Cardiac septum (tissue), 1 donor: ENCODE measurements at regions not wholly inside any gene's neighbourhood (a gene's known extent, or its start where the extent isn't known, plus 50 kb on each side); places are given as distances from the start of the nearest gene placed in this dataset.
"Not testable (repeated sequence)": the region's sequence is repeated elsewhere in the genome, so short reads cannot be mapped to it uniquely, and the experiment has no call there.

Source experiments
- DNase-seq: peaks from one replicate; pipeline ENCODE4 v3.0.0-alpha.2; 2020; ENCODE audit warnings: low spot score
- intact Hi-C: fragments of 100-400 bp; cut with DNase I; formaldehyde crosslinking; loops from one replicate; pipeline ENCODE4 v1.14.0; 2022
- donor health status: DM: no; HTN: no; CAD: no.

DNA sequence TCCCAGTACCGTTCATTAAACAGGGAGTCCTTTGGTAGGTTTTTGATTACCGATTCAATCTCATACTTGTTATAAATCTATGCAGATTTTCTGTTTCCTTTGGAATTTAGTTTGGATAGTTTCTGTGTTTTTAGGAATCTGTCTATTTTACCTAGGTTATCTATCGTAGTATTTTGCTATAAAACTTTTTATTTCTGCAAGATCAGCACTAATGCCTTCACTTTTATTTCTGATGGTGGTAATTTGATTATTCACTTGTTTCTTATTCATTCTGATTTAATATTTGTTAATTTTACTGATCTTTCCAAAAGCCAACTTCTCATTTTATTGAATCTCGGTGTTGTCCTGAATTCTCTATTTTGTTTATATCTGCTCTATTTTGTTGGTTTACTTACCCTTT is 577.7 kb upstream of the NRG3 start:
- intact Hi-C loops, result no loop called here
- no peak for DNase-seq

GRCh38 chr10:81303656-81304055 is 571.3 kb upstream of the NRG3 start:
- intact Hi-C loops, result no loop called here
- no peak for DNase-seq

DNA sequence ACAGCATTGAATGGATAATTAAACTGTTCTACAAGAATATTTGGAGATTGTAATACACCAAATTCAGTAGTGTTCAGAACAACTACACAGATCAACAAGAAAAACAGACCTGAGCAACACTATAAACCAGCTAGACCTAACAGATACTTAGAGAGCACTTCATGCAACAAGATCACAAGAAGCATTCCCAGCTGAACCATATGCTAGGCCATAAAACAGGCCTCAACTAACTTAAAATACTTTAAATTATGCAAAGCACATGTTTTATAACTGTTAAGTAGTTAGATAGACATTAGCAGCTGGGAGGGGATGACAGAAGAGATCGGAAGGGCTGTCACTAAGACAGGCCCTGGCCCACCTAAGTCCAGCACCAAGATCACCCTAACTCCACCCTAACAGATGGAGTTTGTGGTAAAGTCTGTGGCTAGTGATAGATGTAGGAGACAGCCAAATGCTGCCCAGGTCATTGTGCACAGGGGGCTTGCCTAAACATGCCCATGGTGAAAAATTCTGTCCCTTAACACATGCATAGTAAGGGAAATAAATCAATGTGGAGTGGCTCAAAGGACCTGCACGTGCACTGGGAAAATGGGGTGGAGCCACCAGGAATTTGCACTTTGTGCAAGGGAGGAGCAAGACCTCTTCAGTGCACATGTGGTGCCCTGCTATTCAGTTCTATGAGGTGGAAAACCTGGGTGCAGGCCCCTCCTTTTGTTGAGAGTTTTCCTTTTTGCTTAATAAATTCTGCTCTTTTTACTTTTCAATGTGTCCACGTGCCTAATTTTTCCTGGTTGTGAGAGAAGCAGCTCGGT is 567.8 kb upstream of the NRG3 start:
- DNase-seq, result no peak
- intact Hi-C loops, result no loop called here

- intact Hi-C loops, result no loop called here
- DNase-seq, result no peak
These were observed 565.9 kb upstream of the NRG3 start for GRCh38 chr10:81309041-81309552.

GRCh38 chr10:81314471-81314870 is 560.5 kb upstream of the NRG3 start:
- intact Hi-C loops, result no loop called here
- no peak for DNase-seq

DNA sequence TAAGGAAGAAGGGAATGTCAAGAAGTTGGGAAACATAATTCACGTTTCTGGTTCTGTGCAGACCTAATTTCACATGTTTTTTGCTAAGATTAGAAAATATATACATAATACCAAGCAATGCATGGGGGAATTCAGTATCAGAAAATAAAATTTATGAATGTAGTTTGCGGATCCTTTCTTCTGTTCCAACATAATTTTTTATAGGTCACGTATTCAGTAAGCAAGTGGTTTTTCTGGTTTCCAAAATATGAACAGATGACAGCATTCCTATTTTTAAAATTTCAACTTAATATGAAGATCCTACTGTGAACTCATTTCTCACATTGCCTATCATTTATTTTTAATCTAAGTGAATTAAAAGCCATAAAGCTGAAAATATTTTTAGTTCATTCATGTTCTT is 560.0 kb upstream of the NRG3 start:
- DNase-seq, result no peak
- intact Hi-C loops, result no loop called here

GRCh38 chr10:81348003-81348402 is 527.0 kb upstream of the NRG3 start:
- intact Hi-C loops, result no loop called here
- no peak for DNase-seq

DNA sequence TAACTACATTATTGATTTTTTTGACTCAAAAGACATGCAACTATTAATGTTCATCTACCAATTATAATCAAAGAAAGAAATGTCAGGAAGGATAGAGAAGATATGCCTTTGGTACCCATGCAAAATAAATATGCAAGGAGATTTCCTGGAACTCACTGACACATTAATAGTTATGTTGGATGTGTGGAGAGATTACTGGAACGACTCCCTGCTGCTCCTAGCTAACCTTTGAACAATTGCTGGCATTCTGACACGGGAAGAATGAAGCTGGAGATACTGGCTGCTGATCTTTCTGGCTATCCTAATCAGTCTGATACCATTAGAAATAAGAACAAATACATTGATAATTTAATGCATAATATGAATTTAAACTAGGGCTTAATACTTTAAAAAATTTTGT is 507.9 kb upstream of the NRG3 start:
- intact Hi-C loops, result no loop called here
- no peak for DNase-seq

DNA sequence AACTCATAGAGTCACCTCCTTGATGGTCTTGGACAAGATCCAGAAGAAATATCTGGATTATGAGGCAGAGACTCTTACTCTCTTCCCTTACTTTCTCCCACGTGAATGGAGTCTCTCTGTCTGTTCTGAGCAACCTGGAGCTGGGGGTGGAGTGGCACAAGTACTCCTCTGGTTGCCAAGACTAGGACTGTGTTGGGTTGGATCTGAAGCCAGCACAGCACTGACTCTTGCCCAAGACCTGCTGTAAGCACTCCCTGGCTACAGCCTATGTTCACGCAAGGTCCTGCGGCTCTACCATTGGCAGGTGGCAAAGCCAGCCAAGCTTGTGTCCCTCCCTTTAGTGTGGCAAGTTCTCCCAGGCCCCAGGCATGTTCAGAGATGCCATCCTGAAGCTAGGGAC is 488.2 kb upstream of the NRG3 start:
- intact Hi-C loops, result no loop called here
- no peak for DNase-seq

- intact Hi-C loops, result no loop called here
These were observed 471.5 kb upstream of the NRG3 start for GRCh38 chr10:81403451-81403850.

GRCh38 chr10:81405399-81405798 is 469.6 kb upstream of the NRG3 start:
- intact Hi-C loops, result no loop called here
- no peak for DNase-seq

More at GRCh38 chr10:81403451-81403850, 471.5 kb upstream of the NRG3 start:
- no peak for DNase-seq

- DNase-seq, result no peak
- intact Hi-C loops, result no loop called here
These were observed 461.0 kb upstream of the NRG3 start for GRCh38 chr10:81414038-81414437.

- intact Hi-C loops, result no loop called here
- DNase-seq, result no peak
These were observed 448.3 kb upstream of the NRG3 start for GRCh38 chr10:81426722-81427121.

DNA sequence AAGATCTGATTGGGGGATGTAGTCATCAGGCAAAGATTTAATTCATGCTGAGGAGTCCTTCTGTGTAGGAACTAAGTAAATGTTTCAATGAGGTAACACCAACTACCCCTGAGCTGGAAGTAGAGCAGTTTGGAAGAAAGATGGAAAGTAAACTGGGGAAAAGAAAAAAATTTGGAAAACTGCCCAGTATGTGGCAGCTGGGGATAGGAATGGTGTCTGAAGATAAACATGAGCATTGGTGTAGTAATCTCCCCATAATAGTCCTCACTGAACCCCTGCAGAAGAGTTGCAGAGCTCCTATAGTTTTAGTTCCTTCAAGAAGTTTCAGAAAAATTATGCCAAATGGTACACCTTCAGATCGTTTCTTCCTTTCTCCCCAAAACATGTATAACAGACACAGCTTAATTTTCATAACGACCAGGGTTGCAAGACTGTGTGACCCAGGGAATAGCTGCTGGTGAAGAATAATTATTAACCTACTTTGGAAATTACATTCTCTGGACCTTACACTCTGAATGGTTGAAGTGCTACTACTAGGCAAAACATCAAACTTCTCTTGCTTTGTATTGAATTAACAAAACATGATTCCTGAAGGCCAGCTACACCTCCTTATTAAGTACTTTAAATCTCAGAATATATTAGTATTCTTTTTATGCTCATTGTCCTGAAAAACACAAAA is 446.4 kb upstream of the NRG3 start:
- intact Hi-C loops, result no loop called here
- DNase-seq, result no peak

- intact Hi-C loops, result no loop called here
- DNase-seq, result no peak
These were observed 435.5 kb upstream of the NRG3 start for GRCh38 chr10:81439445-81439844.

DNA sequence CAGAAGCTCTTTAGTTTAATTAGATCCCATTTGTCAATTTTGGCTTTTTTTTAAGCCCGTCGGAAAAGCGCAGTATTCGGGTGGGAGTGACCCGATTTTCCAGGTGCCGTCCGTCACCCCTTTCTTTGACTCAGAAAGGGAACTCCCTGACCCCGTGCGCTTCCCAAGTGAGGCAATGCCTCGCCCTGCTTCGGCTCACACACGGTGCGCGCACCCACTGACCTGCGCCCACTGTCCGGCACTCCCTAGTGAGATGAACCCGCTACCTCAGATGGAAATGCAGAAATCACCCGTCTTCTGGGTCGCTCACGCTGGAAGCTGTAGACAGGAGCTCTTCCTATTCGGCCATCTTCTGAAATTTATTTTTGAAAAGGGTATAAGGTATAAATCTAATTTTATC is 433.4 kb upstream of the NRG3 start:
- intact Hi-C loops, DNase-seq: not testable (repeated sequence)

- intact Hi-C loops, result no loop called here
- no peak for DNase-seq
These were observed 430.6 kb upstream of the NRG3 start for GRCh38 chr10:81444242-81444929.

- intact Hi-C loops, result no loop called here
- no peak for DNase-seq
These were observed 424.3 kb upstream of the NRG3 start for GRCh38 chr10:81450651-81451050.

GRCh38 chr10:81472927-81473470 is 402.0 kb upstream of the NRG3 start:
- intact Hi-C loops, result no loop called here
- peak; percentile 76 for DNase-seq

DNA sequence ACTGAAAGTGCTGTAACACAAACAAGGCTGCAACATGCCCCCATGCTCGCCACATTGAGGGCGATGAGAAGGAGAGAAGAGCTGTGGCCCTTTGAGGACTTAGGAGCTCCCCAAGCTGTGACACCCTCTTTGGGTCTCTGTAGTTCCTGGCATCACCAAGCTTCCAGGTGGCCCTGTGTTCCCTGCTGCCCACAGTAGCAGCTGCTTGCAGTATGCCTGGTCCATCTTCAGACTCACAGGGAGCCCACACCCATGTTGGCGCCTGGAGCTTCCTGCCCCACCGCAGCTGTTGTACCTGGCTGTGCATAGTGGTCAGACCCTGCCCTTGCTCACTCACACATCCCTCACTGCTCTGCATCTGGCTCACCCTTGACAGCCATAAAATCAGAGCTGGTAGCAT is 401.2 kb upstream of the NRG3 start:
- intact Hi-C loops, result no loop called here

More for the DNA sequence above, 401.2 kb upstream of the NRG3 start:
- peak; percentile 70 for DNase-seq
